ENCODE measurements at regions not wholly inside any gene's neighbourhood (a gene's known extent, or its start where the extent isn't known, plus 50 kb on each side); places are given as distances from the start of the nearest gene placed in this dataset.

DNA sequence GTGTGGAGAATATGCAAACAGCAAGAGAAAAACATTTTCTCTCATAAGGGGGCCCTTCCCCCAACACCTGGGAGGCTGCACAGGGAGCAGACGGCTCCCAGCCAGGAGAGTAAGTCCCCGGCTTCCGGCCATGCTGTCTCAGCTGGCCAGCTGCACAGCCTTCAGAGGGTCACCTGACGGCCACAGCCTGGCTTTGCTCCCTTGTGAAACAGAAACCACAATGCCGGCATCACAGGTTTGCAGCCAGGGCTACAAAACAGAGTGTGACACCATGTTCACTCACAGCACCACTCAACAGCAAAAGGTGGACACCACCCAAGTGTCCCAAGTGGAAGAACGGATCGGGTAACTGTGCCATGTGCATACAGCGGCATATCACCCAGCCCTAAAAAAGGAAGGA is 86.9 kb upstream of the GPC1 start:
- DNase-seq = no peak

DNA sequence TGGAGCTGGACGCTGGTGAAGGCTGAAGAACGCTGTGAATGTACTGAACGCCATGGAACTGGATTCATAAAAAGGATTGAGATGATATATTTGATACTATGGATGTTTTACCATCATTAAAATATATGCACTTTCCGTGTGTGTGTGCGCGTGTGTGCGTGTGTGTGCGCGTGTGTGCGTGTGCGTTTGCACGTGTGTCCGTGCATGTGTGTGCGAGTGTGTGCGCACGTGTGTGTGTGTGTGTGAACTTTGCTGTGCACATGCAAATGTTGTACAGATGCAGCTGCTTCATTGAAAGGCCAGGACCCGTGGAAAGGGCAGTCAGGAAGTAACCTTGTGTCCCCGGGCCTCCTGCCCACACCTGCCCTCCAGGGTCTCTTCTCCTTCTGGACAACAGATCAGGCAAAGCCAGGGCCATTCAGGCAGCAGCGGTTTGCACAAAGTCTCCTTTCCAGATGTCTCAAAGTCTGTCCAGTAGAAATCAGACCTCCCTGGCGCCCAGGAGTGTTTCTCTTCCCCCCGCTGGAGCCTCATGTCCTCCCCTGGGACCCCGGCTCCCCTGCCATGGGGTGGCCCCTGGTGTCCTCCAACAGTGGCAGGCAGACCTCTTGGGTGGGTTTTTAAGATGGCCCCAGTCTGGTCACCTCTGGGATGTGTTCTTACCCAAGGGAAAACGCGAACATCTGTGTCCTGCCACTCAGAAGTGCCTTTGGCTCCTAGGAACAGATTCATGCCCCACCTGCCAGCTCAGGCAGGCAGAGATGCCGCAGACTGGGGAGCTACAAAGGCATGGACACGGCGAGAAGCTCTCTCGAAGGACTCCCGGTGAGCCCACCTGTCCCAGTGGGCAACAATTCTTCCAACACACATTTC is 86.1 kb upstream of the GPC1 start:
- no peak for DNase-seq

DNA sequence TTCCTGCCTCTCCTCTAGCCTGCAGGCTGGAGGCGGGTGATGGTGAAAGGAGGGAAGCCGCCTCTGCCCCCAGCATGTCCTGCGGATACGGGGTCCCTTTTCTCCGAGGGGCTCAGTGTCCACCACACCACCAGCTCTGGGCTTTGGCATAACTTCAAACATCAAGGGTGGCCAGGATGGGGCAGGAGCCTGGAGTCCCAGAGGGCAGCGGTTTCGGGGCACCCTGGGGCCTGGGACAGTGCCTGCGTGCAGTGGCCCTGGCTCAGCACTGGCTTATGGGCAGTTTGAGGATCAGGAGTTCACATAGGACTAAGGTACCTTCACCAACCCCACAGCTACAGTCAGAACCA is 85.5 kb upstream of the GPC1 start:
- no peak for DNase-seq

DNA sequence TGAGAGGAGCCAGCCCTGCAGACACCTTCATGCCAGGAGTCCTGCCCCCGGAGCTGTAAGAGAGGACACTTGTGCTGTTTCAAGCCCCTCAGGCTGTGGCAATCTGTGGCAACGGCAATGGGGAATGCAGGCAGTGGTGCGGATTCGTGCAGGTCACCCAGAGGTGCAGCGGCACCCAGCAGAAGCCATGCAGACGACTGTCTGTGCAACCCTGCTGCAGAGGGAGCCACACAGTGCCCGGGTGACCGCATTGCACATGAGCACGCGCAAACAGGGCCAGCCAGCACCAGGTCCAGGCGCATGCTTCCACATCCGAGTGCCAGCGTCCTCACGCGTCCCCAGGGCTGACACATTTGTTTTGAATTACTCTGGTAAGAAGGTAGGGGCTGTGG is 84.8 kb upstream of the GPC1 start:
- no peak for DNase-seq

DNA sequence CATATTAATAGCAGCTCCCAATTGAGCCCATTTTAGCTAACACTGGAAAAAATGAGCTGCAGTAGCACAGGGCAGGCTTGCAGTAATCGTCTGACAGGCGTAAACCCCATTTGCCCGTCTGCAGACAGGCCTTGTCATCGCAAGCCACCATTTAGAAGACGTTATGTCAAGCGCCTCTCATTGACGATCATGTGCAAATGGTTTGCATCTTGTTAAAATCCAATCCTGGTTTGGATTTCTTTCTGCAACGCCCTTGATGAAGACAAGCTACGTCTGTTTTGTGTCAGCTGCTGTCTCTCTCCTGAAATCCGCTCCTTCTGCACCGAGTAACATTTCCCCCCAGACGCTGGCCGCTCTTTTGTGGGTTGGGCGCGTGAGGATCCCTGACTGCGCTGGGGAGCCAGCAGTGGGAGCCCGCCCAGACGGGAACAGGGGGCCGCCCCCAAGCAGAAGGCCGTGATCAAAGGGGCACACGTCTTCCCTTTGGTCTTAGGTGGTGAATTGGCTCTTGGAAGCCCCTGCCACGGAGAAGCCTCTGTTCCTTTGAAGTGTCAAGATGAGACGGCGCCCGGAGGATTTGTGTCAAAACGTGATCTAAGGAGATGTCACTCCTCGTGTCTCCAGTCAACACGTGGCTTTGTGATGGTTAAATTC is 84.2 kb upstream of the GPC1 start:
- no peak for DNase-seq

DNA sequence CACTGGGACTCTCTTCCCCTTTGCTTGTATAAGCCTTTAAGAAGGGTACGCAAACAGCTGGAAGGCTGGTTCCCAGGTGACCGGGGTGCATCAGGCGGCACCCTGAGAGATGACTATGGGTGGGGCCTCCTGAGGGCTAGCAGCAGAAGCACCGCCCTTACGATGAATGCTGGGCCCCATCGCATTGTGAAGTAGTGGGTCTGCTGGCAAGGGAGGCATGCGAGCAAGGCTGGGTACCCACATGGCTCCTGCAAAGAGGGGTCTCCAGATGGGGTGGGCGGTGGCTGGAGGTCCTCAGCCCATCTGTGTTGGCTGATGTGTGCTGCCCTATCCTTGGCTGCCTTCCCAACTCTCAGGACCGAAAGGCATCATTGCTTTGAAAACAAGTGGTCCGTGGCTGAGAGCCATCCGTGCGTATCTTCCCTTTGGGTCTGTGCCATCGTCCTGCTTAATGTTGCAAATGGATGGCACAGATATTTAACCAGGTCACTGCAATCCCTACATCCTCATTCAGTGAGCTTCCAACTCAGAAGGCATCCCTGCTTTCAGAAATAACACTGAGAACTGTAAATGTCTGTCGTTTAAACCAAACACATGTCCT is 83.5 kb upstream of the GPC1 start:
- DNase-seq = peak; percentile 94

DNA sequence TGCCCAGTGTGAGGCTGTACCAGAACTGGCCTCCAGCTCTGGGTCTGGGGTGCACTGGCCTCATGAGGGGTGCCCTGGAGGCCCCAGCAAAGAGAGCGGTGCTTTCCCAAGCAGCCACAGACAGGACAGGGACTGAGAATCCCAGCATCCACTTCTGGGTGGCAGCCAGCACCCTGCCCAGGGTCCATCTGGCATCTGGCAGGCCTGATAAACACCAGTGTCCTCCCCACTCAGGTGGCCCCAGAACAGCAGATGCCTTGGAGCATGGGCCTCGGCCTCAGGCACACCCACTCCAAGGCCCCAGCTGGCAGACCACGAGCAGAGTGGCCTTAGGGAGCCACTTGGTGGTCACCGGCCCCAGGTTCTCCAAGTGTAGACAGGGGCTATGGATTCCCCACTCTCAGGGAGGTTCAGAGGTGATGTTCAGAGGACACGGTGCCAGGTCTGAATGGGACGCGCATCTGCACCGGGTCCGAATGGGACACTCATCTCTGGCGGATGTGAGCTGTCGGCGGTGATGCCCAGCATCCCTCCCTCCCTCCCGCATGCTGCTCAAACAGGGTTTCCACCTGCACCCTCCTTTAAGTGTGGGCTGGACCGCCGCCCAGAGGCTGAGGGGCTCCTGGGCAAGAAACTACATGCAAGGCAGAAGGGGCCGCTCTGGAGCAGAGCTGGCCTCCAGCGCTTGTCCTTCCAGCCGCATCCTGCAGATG is 82.2 kb upstream of the GPC1 start:
- DNase-seq = peak; percentile 63

DNA sequence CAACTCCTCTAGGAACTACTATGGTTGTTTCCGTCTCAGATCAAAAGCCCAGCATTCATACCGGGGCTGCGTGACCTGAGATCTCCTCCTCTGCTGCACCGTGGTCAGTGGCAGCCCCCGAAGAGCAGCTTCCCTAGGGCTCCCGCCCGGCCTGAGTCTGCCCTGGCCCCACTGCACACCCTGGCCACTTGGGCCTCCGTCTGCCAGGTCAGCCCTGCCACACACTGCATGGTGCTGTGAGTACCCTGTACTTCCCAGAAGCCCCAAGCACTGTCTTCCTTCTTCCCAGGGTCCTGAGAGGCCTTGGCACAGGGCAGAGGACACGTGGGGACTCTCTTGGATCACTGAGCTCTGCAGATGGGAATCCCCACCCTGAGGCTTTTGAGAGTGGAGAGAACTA is 81.5 kb upstream of the GPC1 start:
- no peak for DNase-seq

DNA sequence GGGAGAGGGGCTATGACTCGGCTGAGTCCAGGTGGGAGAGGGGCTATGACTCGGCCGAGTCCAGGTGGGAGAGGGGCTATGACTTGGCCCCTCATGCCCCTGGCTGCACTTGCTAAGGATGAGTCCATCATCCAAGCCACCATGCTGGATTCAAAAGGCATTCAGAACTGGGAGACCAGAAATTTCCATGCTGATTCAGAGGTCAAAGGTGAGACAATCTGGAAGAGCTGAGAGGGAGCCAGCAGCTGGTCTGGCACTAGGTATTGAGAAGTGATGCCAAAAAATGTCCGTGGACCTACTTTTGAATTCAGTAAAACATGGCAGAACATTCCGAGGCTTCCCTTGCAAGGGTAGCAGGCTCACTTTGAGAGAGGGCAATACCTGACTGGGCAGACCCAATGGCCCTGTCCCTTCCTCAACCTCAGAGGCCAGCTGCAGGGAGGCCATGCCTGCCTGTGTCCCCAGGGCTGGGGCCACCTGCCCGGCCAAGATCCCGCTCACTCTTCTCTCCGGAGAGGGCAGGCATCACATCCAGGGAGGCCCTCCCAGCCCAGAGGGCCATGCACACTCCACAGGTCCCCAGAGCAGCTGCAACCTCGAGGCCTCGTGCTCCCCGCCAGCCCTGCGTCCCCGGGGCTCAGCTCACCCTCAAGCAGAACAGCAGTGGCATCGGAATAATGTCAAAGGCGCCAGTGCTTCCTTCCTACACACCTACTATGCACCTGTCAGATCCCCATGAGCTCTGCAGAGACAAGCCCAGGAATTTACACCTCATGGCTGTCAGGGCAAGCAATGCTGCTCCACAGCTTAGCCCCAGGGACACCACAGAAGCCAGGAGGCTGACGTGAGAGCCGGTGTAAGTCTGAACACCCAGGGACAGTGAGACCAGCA is 80.2 kb upstream of the GPC1 start:
- DNase-seq = no peak

DNA sequence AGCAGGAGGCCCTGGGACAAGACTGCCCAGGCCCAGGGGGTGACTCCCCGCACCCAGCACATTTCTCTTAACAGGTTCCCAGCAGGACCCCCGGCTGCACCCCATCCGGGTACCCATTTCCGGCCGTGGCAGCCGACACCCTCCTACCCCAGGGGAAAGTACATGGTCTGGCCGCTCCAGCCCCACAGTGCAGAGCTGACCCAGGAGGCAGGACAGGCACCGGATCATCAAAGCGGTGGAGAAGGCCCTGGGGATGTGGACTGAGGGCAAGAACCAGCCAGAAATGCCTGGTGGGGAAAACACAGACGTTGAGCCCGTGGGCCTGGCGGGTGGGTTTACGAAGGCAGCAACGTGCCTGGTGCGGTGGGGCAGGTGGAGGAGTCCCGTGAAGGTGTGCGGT is 79.5 kb upstream of the GPC1 start:
- DNase-seq = no peak

DNA sequence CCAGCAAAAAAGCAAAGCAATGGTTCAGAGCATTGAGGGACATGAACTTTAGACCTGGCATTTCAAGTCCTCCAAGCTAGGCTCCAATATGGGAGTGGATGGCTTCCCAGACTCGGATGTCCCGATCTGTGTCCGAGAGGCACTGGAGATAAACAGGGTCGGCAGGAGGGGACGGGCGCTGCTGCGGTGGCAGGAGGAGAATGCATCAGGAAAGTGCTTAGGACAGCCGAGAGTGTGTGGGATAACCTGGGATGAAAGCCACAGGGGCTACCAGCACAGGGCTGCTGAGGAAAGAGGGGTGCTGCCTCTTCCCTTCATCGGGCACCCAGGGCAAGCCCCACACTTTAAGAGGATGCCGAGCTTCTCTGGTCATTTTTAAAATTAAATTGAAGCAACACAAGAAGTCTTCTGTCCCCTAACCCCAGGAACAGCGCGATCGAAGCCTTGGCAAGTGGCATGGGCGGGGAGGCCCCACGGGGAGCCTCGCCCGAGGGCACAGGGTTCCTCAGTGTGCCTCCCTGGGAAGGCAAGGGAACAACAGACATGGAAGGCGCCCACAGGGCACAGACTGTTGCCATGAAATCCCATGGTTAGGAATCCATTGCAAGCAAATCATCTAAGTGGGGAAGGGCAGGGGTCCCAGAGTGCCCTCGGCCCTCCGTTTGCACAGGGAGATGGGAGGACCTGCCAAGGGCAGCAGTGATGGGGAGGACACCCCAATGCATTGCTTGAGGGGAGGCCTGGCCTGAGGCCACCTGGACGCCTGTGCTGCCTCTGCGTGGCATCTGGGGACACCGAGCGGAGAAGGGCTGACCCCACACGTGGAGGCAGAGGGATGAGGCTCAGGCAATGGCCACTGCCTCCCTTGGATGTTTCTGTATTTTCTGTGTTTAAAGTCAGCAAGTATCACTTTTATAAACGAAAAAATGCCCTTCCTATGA is 78.5 kb upstream of the GPC1 start:
- no peak for DNase-seq

DNA sequence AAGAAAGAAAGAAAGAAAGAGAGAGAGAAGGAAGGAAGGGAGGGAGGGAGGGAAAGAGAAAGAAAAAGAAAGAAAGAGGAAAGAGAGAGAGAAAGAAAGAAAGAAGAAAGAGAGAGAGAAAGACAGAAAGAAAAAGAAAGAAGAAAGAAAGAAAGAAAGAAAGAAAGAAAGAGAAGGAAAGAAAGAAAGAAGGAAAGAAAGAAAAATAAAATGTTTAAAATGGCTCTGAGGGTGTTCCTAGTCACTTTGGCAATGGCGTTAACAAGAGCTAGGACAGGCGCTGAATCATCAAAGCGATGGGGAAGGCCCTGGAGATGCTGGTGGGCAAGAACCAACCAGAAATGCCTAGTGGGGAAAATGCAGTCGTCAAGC is 77.8 kb upstream of the GPC1 start:
- DNase-seq = no peak

DNA sequence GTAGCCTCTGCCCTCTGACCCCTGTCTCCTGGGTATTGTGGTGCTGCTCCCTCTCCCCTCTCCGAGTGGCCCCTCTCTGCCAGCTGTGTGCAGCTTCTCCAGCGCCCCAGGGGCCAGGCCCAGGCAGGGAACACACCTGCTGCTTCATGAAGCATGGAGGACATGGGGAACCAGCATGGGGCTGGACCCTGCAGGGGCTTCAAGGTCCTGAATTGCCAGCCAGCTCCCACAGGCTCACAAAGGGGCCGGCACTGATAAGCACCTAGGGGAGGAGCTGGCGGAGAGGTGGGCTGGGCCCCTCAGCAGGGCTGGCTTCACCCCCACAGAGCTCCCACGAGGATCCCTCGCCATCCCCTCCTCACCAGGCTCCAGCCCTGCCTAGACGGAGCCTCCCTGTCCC is 77.4 kb upstream of the GPC1 start:
- DNase-seq = no peak

DNA sequence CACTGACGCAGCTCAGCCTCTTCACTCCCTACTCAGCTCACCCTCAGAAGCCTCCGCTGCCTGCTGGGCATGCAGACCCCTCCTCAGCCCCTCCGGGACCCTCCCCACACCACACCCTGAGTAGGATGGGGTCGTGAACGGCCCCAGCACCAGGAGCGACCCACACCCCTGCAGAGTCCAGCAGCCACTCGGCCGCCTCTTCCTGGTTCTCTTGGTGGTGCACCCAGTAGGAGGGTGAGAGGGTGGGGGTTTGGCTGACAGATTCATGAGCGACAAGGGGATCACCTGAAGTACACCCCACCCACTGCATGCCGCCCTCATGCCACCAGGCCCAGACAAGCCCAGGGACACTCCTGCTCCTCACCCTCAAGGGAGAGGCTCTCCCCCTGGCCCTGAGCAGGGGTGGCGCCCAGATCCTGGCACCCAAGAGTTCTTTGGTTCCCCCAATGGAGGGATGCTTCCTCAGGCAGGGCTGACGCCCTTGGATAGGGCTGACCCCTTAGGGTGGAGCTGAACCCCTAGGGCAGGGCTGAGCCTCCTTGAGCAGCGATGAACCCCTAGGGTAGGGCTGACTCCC is 76.6 kb upstream of the GPC1 start:
- no peak for DNase-seq

DNA sequence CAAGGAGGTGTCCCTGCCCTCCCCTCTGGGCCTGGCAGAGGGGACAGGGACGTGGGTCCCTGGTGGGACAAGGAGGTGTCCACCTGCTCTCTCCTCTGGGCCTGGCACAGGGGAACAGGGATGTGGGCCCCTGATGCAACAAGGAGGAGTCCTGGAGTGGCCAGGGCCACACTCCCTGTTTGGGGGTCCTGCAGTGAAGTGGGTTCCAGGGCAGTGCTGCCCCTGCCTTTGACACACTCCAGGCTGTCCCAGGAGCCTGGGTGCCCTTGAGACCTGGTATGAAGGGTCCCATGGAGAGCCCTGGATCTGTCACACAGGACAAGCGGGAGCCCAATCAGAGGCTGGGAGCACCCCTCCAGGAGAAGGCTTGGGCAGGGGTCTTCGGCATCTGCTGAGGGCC is 75.8 kb upstream of the GPC1 start:
- DNase-seq = no peak

DNA sequence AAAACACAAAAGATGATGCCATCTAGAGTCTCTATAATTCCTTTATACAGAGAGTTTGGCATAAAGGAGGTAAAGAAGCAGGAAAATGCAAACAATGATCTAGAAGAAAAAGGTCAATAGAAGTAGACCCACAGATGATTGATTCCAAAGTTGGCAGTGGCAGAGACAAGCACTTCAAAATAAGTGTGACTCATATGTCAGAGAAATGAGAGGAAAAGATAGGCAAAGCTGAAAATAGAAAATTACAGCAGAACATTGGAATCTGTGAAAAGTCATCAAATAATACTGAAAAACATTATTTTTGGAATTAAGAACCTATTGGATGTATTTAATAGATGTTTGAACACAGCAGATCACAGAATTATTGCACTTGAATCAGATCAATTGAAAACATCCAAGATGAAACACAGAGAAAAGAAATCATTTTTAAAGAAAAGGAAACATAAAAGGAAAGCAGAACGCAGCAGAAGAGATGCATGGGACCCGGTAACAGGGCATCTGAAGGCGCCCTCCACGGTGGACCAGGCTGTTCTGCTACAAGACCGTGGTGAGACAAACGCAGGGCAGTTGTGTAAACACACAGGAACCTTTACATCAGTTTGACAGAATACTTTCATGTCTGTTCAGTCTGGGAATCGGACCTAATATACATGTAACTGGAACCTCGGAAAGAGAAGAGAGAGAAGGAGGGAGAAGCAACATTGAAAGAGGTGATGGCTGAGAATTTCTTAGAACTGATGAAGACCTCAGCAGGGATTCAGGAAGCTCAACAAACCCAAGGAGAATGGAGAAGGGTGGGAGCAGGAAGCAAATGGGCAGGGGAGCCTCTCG is 74.6 kb upstream of the GPC1 start:
- DNase-seq = no peak

DNA sequence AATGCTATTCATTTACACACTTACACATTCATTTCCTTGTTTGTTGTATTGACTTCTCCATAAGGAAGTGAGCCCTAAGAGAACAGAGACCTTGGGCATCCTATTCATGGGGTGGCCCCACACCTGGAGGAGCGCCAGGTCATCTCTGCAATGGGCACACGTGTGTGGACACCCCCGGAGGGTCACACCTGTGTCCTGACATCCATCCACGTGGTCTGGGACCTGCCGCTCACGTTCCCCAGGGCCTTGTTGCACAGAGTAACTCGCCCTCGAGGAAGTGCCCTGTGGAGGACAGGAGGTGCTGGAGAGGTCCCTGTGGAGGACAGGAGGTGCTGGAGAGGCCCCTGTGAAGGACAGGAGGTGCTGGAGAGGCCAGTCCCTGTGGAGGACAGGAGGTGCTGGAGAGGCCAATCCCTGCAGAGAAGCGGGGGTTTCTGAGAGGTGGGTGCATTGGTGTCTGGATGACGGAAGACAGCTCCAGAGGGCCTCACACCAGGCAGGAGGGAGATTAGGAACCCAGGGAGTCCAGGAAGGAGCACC is 73.2 kb upstream of the GPC1 start:
- DNase-seq = no peak

DNA sequence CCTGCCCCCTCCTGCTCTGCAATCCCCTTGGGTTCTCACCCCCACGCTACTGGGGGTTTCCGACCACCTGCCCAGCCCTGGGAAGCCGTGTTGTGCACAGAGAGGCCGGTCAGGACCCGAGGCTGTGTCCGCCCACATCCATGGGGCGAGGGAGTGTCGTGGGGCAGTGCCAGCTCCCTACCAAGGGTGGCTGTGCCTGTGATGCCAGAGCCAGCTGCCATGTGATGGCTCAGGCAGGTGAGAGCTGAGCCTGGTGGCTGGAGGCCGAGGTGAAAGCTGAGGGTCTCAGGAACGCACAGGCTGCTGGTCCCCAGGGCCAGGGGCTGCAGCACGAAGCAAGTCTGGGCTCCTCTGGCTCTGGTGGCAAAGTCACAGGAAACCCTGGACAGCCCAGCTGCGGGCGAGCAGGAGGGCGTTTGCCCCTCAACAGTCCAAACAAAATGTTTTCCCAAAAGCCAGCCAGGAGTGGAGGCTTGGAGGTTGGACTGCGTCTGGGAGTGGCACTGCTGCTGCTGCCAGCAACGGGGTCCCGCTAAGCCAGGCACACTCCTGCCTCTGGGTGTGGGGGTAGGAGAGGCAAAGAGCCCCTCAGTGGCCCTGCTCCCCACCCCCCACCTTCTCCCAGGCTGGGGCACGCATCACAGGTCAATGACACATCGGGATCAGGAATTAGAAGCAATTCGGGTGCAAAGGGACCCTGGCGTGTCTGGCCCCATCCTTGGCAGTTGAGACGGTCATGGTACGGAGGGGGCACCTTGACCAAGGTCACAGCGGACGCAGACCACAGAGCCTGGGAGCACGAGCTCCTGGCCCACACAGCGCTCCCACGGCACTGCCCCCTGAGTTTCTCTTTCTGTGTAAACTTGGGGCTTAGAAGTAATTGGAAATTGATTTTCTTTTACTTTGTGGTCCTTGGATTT is 72.4 kb upstream of the GPC1 start:
- no peak for DNase-seq

All from DMS79 (cell line).